Body of pancreas (tissue), 4 donors: ENCODE measurements at regions not wholly inside any gene's neighbourhood (a gene's known extent, or its start where the extent isn't known, plus 50 kb on each side); places are given as distances from the start of the nearest gene placed in this dataset.

Experiments used
- ATAC-seq: fragments of 150-250 bp; one replicate; pipeline ENCODE4 v1.9.1; 2016
- DNase-seq, 4 donors: peaks; one replicate each; pipeline ENCODE4 v3.0.0-alpha.2; 2019
- H3K27ac ChIP-seq, 4 donors: fragments of 200-600 bp; sonication (generic); 1 replicate in 3 of 4; 2 replicates in 1 of 4; pipeline versions ENCODE4 v1.5.1 to v1.6.1; 2016 to 2019; ENCODE audit warnings: mild to moderate bottlenecking in 1 of 4, mixed read lengths in 1 of 4, moderate library complexity in 1 of 4
- H3K27me3 ChIP-seq, 2 donors: fragments of 200-600 bp; sonication (generic); one replicate each; pipeline ENCODE4 v1.6.0; 2016; ENCODE audit warnings: mild to moderate bottlenecking in 1 of 2
- H3K36me3 ChIP-seq, 2 donors: fragments of 200-600 bp; sonication (generic); replicated peaks in 1 of 2; 2 replicates each; pipeline ENCODE4 v1.5.1; 2016; ENCODE audit warnings: low read depth in 2 of 2; ENCODE audit not compliant: insufficient read depth in 1 of 2
- H3K4me1 ChIP-seq: fragments of 200-600 bp; sonication (generic); one replicate; pipeline ENCODE4 v1.6.0; 2016
- H3K4me3 ChIP-seq, 2 donors: fragments of 200-600 bp; sonication (generic); 1 replicate in 1 of 2; 2 replicates in 1 of 2; pipeline ENCODE4 v1.5.1; 2016 to 2019
- H3K9me3 ChIP-seq, 3 donors: fragments of 200-600 bp; sonication (generic); 1 replicate in 2 of 3; 2 replicates in 1 of 3; pipeline ENCODE4 v1.5.1; 2016
- CTCF ChIP-seq, 7 experiments: fragments of 450-650 bp in 4 of 7; fragments of 200-600 bp in 3 of 7; sonication (generic) in 3 of 7; IDR thresholded peaks; one replicate each; pipeline ENCODE4 v1.5.1; 2016 to 2019; ENCODE audit warnings: antibody characterized with exemption in 7 of 7
- POLR2A ChIP-seq, 3 donors: fragments of 450-650 bp; IDR thresholded peaks; one replicate each; pipeline ENCODE4 v1.6.1; 2016; ENCODE audit warnings: antibody characterized with exemption in 3 of 3, mild to moderate bottlenecking in 2 of 3
- WGBS, 2 donors: methylation state at CpG; one replicate each; pipeline ENCODE4 v1.1.5; 2017; 5-methylcytosine and 5-hydroxymethylcytosine counted together
- intact Hi-C: fragments of 100-400 bp; cut with DNase I; formaldehyde crosslinking; loops from one replicate; pipeline ENCODE4 v1.15.1; 2023

- no peak for DNase-seq
- no peak overlapping the region for H3K4me3 ChIP-seq
- no peak for TF ChIP-seq CTCF (IDR thresholded peaks at IDR 0.05)
- TF ChIP-seq POLR2A (IDR thresholded peaks at IDR 0.05), result no peak
- H3K27me3 ChIP-seq, result no peaks in the 10 kb centered on the region
- H3K4me1 ChIP-seq, result no peaks in the 10 kb centered on the region
- H3K9me3 ChIP-seq, result no peaks in the 10 kb centered on the region
- no peak overlapping the region for H3K27ac ChIP-seq
- WGBS, 2 donors, result 50 to 57% methylated on average over 2 of the region's 2 CpGs
- intact Hi-C loops, result no loop called here
- ATAC-seq, result no peak
- H3K36me3 ChIP-seq, result no peaks in the 10 kb centered on the region
Observed at GRCh38 chr5:159762921-159763320, 153.4 kb upstream of the ADRA1B start.

GRCh38 chr5:159763562-159763961 lies 152.7 kb upstream of the ADRA1B start:
- no peaks in the 10 kb centered on the region for H3K36me3 ChIP-seq
- WGBS, 2 donors, result 52 to 54% methylated on average over 9 of the region's 9 CpGs

DNA sequence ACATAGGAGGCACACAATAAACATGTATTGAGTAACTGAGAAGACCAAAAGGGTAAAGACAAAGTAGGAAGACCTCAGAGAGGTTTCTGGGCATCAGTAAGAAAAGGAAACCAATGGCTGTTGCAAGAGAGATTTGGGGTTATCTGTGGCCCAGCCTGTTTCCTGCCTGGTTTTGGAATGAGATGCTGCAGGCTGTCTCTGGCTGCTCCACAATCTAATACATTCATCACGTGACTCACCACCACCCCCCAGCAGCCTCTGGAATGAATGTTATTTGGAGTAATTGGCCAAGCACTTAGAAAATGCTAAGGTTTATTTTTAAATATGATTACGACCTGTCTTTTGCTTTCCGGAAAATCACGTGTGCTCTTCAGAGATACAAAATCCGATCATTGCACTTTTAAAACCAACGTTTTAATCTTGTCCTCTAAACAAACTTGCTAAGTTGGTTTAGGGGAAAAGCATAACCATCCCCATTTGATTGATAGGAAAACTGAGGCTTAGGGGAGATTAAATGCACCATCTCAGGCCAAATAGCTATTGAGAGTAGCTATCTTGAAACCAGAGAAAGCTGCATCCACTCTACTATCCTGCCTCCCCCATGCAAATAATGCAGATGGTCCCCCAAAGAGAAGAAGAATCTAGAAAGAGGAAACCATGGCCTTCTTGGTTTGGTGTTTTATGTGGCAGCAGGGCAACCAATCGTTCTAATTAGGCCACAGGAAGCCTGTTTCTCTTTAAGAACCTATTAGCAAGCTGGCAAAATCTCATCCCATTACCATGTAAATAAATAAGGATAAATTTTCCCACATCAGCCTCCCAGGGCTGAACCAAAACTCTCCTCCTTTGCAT lies 151.8 kb upstream of the ADRA1B start:
- WGBS, 2 donors, result 28 to 43% methylated on average over 7 of the region's 7 CpGs
- no peaks in the 10 kb centered on the region for H3K9me3 ChIP-seq
- no peaks in the 10 kb centered on the region for H3K4me1 ChIP-seq
- H3K36me3 ChIP-seq, result no peaks in the 10 kb centered on the region
- no peak overlapping the region for H3K27ac ChIP-seq
- intact Hi-C loops, result no loop called here
- TF ChIP-seq CTCF (IDR thresholded peaks at IDR 0.05), result no peak
- H3K4me3 ChIP-seq, result no peak overlapping the region
- no peaks in the 10 kb centered on the region for H3K27me3 ChIP-seq
- DNase-seq (peak in 2 of 4 donors; percentile 22 to 37), ATAC-seq (peak; percentile 55)

More at GRCh38 chr5:159763562-159763961, 152.7 kb upstream of the ADRA1B start:
- H3K27ac ChIP-seq, result no peak overlapping the region
- no peaks in the 10 kb centered on the region for H3K9me3 ChIP-seq
- H3K4me3 ChIP-seq, result no peak overlapping the region
- intact Hi-C loops, result no loop called here
- ATAC-seq, result no peak
- no peak for DNase-seq
- H3K27me3 ChIP-seq, result no peaks in the 10 kb centered on the region
- H3K4me1 ChIP-seq, result no peaks in the 10 kb centered on the region
- TF ChIP-seq CTCF (IDR thresholded peaks at IDR 0.05) (no peak), POLR2A (IDR thresholded peaks at IDR 0.05) (no peak)

DNA sequence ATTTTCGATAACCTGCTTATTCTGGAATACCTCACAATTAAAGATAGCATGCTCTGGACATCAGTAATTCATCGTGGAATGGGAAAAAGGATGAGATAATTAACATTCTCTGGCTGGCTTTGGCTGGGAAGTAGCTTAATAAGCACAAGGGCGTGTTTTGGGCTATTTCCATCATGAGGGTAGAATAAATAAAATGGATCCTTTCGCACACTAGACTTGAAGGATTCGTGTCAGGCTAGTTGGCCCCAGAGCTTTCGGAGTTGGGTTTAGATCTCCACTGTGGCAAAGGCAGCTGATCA lies 151.2 kb upstream of the ADRA1B start:
- Histone ChIP-seq H3K9me3 (no peaks in the 10 kb centered on the region), H3K4me1 (no peaks in the 10 kb centered on the region), H3K36me3 (no peaks in the 10 kb centered on the region), H3K27me3 (no peaks in the 10 kb centered on the region), H3K4me3 (no peak overlapping the region), H3K27ac (no peak overlapping the region)
- 52 to 65% methylated on average over 6 of the region's 6 CpGs for WGBS, 2 donors
- DNase-seq (no peak), ATAC-seq (no peak)
- no peak for TF ChIP-seq POLR2A (IDR thresholded peaks at IDR 0.05)
- TF ChIP-seq CTCF (IDR thresholded peaks at IDR 0.05), result no peak
- intact Hi-C loops, result no loop called here
